H1 (cell line): ENCODE measurements at regions not wholly inside any gene's neighbourhood (a gene's known extent, or its start where the extent isn't known, plus 50 kb on each side); places are given as distances from the start of the nearest gene placed in this dataset.

Source experiments
- CTCF ChIA-PET: fragments of 300-600 bp; sonication (Branson Sonifier 250); formaldehyde crosslinking; loops from one replicate; lab custom pipeline; 2021; ENCODE audit not compliant: partially characterized antibody; lab: Charles Lee
- POLR2A ChIA-PET: fragments of 300-600 bp; sonication (Branson Sonifier 250); formaldehyde crosslinking; loops from one replicate; lab custom pipeline; 2021; ENCODE audit warnings: inconsistent platforms; ENCODE audit not compliant: partially characterized antibody; lab: Charles Lee
- DNase-seq, 2 experiments: peaks; one replicate each; pipeline versions ENCODE4 v3.0.0 to v3.0.0-alpha.2; 2010 to 2022; ENCODE audit warnings: low spot score in 2 of 2, low read depth in 1 of 2, mixed read lengths in 1 of 2
- FAIRE-seq: peaks from 2 replicates; lab custom pipeline; 2011; peaks lifted over from hg19 to GRCh38; lab: Jason Lieb, UNC
- H2AFZ ChIP-seq: 2 replicates; pipeline ENCODE4 v1.8.1; 2012; ENCODE audit warnings: low read length, inconsistent platforms
- H2AK5ac ChIP-seq: 2 replicates; pipeline ENCODE4 v1.6.1; 2013; ENCODE audit warnings: low read depth, low read length
- H2BK120ac ChIP-seq: replicated peaks from 2 replicates; pipeline ENCODE3; 2013; ENCODE audit warnings: low read depth, low read length, inconsistent platforms
- H2BK12ac ChIP-seq: 2 replicates; pipeline ENCODE4 v1.6.1; 2013; ENCODE audit warnings: low read depth, low read length
- H2BK15ac ChIP-seq: 2 replicates; pipeline ENCODE4 v1.6.1; 2013; ENCODE audit warnings: low read length
- H2BK20ac ChIP-seq: 2 replicates; pipeline ENCODE4 v1.6.1; 2013; ENCODE audit warnings: low read length
- H2BK5ac ChIP-seq: 2 replicates; pipeline ENCODE4 v1.6.1; 2013; ENCODE audit warnings: low read depth, low read length
- H3K14ac ChIP-seq: 2 replicates; pipeline ENCODE4 v1.6.1; 2013; ENCODE audit warnings: inconsistent platforms; ENCODE audit not compliant: insufficient read length
- H3K18ac ChIP-seq: 2 replicates; pipeline ENCODE4 v1.6.1; 2013; ENCODE audit warnings: low read length; ENCODE audit errors: extremely low read depth
- H3K23ac ChIP-seq: 2 replicates; pipeline ENCODE4 v1.6.1; 2013; ENCODE audit warnings: inconsistent platforms; ENCODE audit not compliant: insufficient read length
- H3K23me2 ChIP-seq: 2 replicates; pipeline ENCODE4 v1.6.1; 2013; ENCODE audit warnings: low read depth, low read length
- H3K27ac ChIP-seq: 2 replicates; pipeline ENCODE4 v1.6.1; 2011; ENCODE audit warnings: low read depth, low read length, inconsistent platforms
- H3K27me3 ChIP-seq, 4 experiments: replicated peaks in 1 of 4; 1 replicate in 1 of 4; 2 replicates in 3 of 4; pipeline versions ENCODE4 v1.6.1 to v1.8.1; 2011 to 2013; ENCODE audit warnings: low read length in 3 of 4, mild to moderate bottlenecking in 3 of 4, inconsistent platforms in 2 of 4, mixed read lengths in 2 of 4, moderate library complexity in 1 of 4; ENCODE audit not compliant: control insufficient read depth in 3 of 4, insufficient read depth in 3 of 4; ENCODE audit errors: extremely low read depth in 1 of 4
- H3K36me3 ChIP-seq, 4 experiments: 2 replicates each; pipeline versions ENCODE4 v1.6.1 to v1.8.1; 2011 to 2013; ENCODE audit warnings: mild to moderate bottlenecking in 4 of 4, low read length in 3 of 4, moderate library complexity in 2 of 4, control low read depth in 1 of 4, inconsistent platforms in 1 of 4; ENCODE audit not compliant: insufficient read depth in 4 of 4, control insufficient read depth in 2 of 4
- H3K4ac ChIP-seq: replicated peaks from 2 replicates; pipeline ENCODE3; 2013; ENCODE audit warnings: low read length, low read depth, mixed read lengths, inconsistent platforms; ENCODE audit not compliant: insufficient read length
- H3K4me1 ChIP-seq, 4 experiments: replicated peaks in 1 of 4; 1 replicate in 1 of 4; 2 replicates in 3 of 4; pipeline versions ENCODE4 v1.6.1 to v1.8.1; 2011 to 2013; ENCODE audit warnings: low read length in 3 of 4, inconsistent platforms in 2 of 4, mixed read lengths in 1 of 4; ENCODE audit not compliant: insufficient read depth in 4 of 4, control insufficient read depth in 3 of 4
- H3K4me2 ChIP-seq, 2 experiments: 2 replicates each; pipeline versions ENCODE4 v1.6.1 to v1.8.1; 2011 to 2013; ENCODE audit warnings: low read depth in 2 of 2, low read length in 2 of 2, control low read depth in 1 of 2, inconsistent platforms in 1 of 2, mild to moderate bottlenecking in 1 of 2; ENCODE audit not compliant: insufficient read depth in 1 of 2
- H3K4me3 ChIP-seq, 4 experiments: fragments of 200-600, 300-600 bp in 1 of 4; sonication (generic), shearing (Covaris generic), sonication (Bioruptor Twin) in 1 of 4; 2 replicates each; pipeline versions ENCODE4 v1.5.1 to v1.8.1; 2011 to 2016; ENCODE audit warnings: low read length in 4 of 4, low read depth in 3 of 4, control low read depth in 2 of 4, inconsistent platforms in 2 of 4, mild to moderate bottlenecking in 2 of 4, mixed read lengths in 1 of 4, moderate library complexity in 1 of 4; ENCODE audit not compliant: insufficient read depth in 2 of 4; ENCODE audit errors: extremely low read depth in 1 of 4
- H3K56ac ChIP-seq: replicated peaks from 2 replicates; pipeline ENCODE3; 2013; ENCODE audit warnings: low read depth, mild to moderate bottlenecking, mixed read lengths, low read length, inconsistent platforms; ENCODE audit not compliant: insufficient read length
- H3K79me1 ChIP-seq: 2 replicates; pipeline ENCODE4 v1.6.1; 2013; ENCODE audit warnings: low read depth, low read length, control low read depth
- H3K79me2 ChIP-seq, 2 experiments: 2 replicates each; pipeline versions ENCODE4 v1.6.1 to v1.8.1; 2012 to 2013; ENCODE audit warnings: low read length in 2 of 2, mild to moderate bottlenecking in 2 of 2, inconsistent platforms in 1 of 2; ENCODE audit not compliant: insufficient read depth in 2 of 2, control insufficient read depth in 1 of 2
- H3K9ac ChIP-seq, 4 experiments: replicated peaks in 1 of 4; 1 replicate in 1 of 4; 2 replicates in 3 of 4; pipeline versions ENCODE4 v1.6.1 to v1.8.1; 2011 to 2013; ENCODE audit warnings: low read depth in 3 of 4, low read length in 3 of 4, control low read depth in 2 of 4, mild to moderate bottlenecking in 2 of 4, moderate library complexity in 2 of 4, inconsistent platforms in 1 of 4; ENCODE audit errors: extremely low read depth in 1 of 4
- H3K9me3 ChIP-seq, 2 experiments: 2 replicates each; pipeline versions ENCODE4 v1.6.1 to v1.8.1; 2012 to 2013; ENCODE audit warnings: mild to moderate bottlenecking in 2 of 2, moderate library complexity in 2 of 2, control low read depth in 1 of 2, inconsistent platforms in 1 of 2, low read depth in 1 of 2, low read length in 1 of 2, mixed read lengths in 1 of 2; ENCODE audit not compliant: insufficient read depth in 2 of 2
- H4K20me1 ChIP-seq, 2 experiments: replicated peaks in 1 of 2; 2 replicates each; pipeline versions ENCODE3 to v1.8.1; 2011 to 2013; ENCODE audit warnings: inconsistent platforms in 2 of 2, low read length in 2 of 2, mild to moderate bottlenecking in 1 of 2; ENCODE audit not compliant: insufficient read depth in 2 of 2, control insufficient read depth in 1 of 2
- H4K5ac ChIP-seq: 2 replicates; pipeline ENCODE4 v1.6.1; 2013; ENCODE audit warnings: low read length, low read depth, mixed read lengths, inconsistent platforms; ENCODE audit not compliant: insufficient read length
- H4K8ac ChIP-seq: 2 replicates; pipeline ENCODE4 v1.8.0; 2013; ENCODE audit warnings: mild to moderate bottlenecking, moderate library complexity, low read length, inconsistent platforms; ENCODE audit not compliant: insufficient read depth; ENCODE audit errors: extremely low read depth
- H4K91ac ChIP-seq: replicated peaks from 2 replicates; pipeline ENCODE3; 2013; ENCODE audit warnings: low read length, mixed read lengths, inconsistent platforms; ENCODE audit not compliant: insufficient read length
- CREB1 ChIP-seq: IDR thresholded peaks from 2 replicates; pipeline ENCODE4 v1.6.1; 2012; ENCODE audit warnings: inconsistent platforms
- E2F6 ChIP-seq: IDR thresholded peaks from 2 replicates; pipeline ENCODE4 v1.6.1; 2012; ENCODE audit warnings: inconsistent platforms
- FOSL1 ChIP-seq: IDR thresholded peaks from 2 replicates; pipeline ENCODE4 v1.6.1; 2011; ENCODE audit warnings: mild to moderate bottlenecking, low read depth, low read length, moderate library complexity; ENCODE audit not compliant: insufficient read depth
- HDAC6 ChIP-seq: IDR thresholded peaks from one replicate; pipeline ENCODE4 v1.7.1; 2012; ENCODE audit warnings: low read depth, mild to moderate bottlenecking, inconsistent platforms, low read length, moderate library complexity
- JUN ChIP-seq: IDR thresholded peaks from 2 replicates; pipeline ENCODE4 v1.6.1; 2011; ENCODE audit warnings: low read depth, mild to moderate bottlenecking, improper control_type of control experiment, low read length
- KDM5A ChIP-seq: fragments of 200-600 bp; IDR thresholded peaks from 2 replicates; pipeline ENCODE4 v1.7.1; 2012; ENCODE audit warnings: mild to moderate bottlenecking, low read length, inconsistent platforms, mixed read lengths
- SUZ12 ChIP-seq: fragments of 200-600 bp; sonication (generic); IDR thresholded peaks from 2 replicates; pipeline ENCODE4 v1.6.1; 2012; ENCODE audit warnings: mild to moderate bottlenecking, inconsistent platforms, low read length, moderate library complexity, mixed read lengths
- USF2 ChIP-seq: IDR thresholded peaks from 2 replicates; pipeline ENCODE4 v1.6.1; 2011; ENCODE audit warnings: low read length, improper control_type of control experiment
- WGBS, 2 experiments: shearing (Covaris generic) in 1 of 2; methylation state at CpG; one replicate each; pipeline versions ENCODE4 v1.1.6 to v1.1.7; 2013 to 2015; ENCODE audit warnings: low lambda C conversion rate in 2 of 2, mixed read lengths in 2 of 2, inconsistent platforms in 1 of 2, low coverage in 1 of 2, missing lambda C conversion rate in 1 of 2; ENCODE audit not compliant: insufficient replicate concordance in 2 of 2, insufficient coverage in 1 of 2, insufficient read length in 1 of 2; ENCODE audit errors: extremely low coverage in 1 of 2, missing lambda C conversion rate in 1 of 2; 5-methylcytosine and 5-hydroxymethylcytosine counted together

GRCh38 chr1:215459136-215459535 lies 108.0 kb upstream of the KCTD3 start:
- no peak overlapping the region for H3K4ac ChIP-seq
- ChIA-PET POLR2A (no interaction called here), CTCF (interaction anchor here (0.7 kb wide), 1 partner anchor 534 kb away, joined by 3 read pairs; no protein-coding TSS in a partner anchor)
- H3K79me2 ChIP-seq, result no peaks in the 10 kb centered on the region
- no peaks in the 10 kb centered on the region for H3K23me2 ChIP-seq
- no peak overlapping the region for H3K27ac ChIP-seq
- H2BK12ac ChIP-seq, result no peak overlapping the region
- no peaks in the 10 kb centered on the region for H3K9me3 ChIP-seq
- H3K56ac ChIP-seq, result no peak overlapping the region
- H3K36me3 ChIP-seq, result no peaks in the 10 kb centered on the region
- H3K4me1 ChIP-seq, result no peaks in the 10 kb centered on the region
- no peak overlapping the region for H3K4me3 ChIP-seq
- no peaks in the 10 kb centered on the region for H3K79me1 ChIP-seq
- H4K8ac ChIP-seq, result no peak overlapping the region
- H2AK5ac ChIP-seq, result no peak overlapping the region
- H2BK5ac ChIP-seq, result no peak overlapping the region
- no peak overlapping the region for H2BK120ac ChIP-seq
- H3K23ac ChIP-seq, result no peak overlapping the region
- H2BK15ac ChIP-seq, result no peak overlapping the region
- no peak overlapping the region for H2BK20ac ChIP-seq
- no peak for TF ChIP-seq JUN
- no peak for TF ChIP-seq HDAC6
- no peak for TF ChIP-seq CREB1
- no peak for TF ChIP-seq SUZ12
- TF ChIP-seq KDM5A, result no peak
- no peak for TF ChIP-seq USF2
- no peak for TF ChIP-seq E2F6
- no peak for TF ChIP-seq FOSL1
- no peaks in the 10 kb centered on the region for H3K27me3 ChIP-seq
- no peak overlapping the region for H3K14ac ChIP-seq
- no peak for FAIRE-seq
- no peak overlapping the region for H2AFZ ChIP-seq
- H3K9ac ChIP-seq, result no peak overlapping the region
- no peak overlapping the region for H3K4me2 ChIP-seq
- WGBS, 2 experiments, result 96% methylated on average over 2 of the region's 2 CpGs; no CpG with 5 or more reads in 1 of the 2 experiments
- H4K20me1 ChIP-seq, result no peaks in the 10 kb centered on the region
- H3K18ac ChIP-seq, result no peak overlapping the region
- H4K5ac ChIP-seq, result no peak overlapping the region
- no peak for DNase-seq
- no peak overlapping the region for H4K91ac ChIP-seq
